ENCODE measurements at regions not wholly inside any gene's neighbourhood (a gene's known extent, or its start where the extent isn't known, plus 50 kb on each side); places are given as distances from the start of the nearest gene placed in this dataset.

GRCh38 chr7:25853314-25853713, 298.7 kb upstream of the NFE2L3 start:
- Histone ChIP-seq H3K9me3 (ENCODE audit: control insufficient read depth in 2 of 3, insufficient read depth in 1 of 3, low read length in 3 of 3) (no peaks in the 10 kb centered on the region), H3K27ac (ENCODE audit: low read depth in 2 of 2, low read length in 2 of 2) (no peak overlapping the region), H3K27me3 (ENCODE audit: control insufficient read depth, insufficient read depth, low read length) (peaks cover 5% of the 10 kb centered on the region), H3K4me3 (ENCODE audit: low read length in 3 of 3) (no peak overlapping the region), H3K36me3 (ENCODE audit: control insufficient read depth in 2 of 3, insufficient read depth in 3 of 3, low read length in 3 of 3) (no peaks in the 10 kb centered on the region), H3K9ac (ENCODE audit: low read length in 3 of 3) (no peak overlapping the region), H3K4me1 (ENCODE audit: control insufficient read depth in 2 of 3, insufficient read depth in 2 of 3, low read depth in 1 of 3, low read length in 3 of 3) (peaks cover 2 to 12% (median 8%) of the 10 kb centered on the region in 3 donors)
- intact Hi-C loops (cut with DNase I), result loop anchor here (10.0 kb wide), 3 partner anchors 459 to 1321 kb away; partner anchors contain the start of gene HOXA10
- FAIRE-seq (no peak), DNase-seq (peak in 2 of 5 donors; percentile 29 to 39)
- TF ChIP-seq, protein P1, sequence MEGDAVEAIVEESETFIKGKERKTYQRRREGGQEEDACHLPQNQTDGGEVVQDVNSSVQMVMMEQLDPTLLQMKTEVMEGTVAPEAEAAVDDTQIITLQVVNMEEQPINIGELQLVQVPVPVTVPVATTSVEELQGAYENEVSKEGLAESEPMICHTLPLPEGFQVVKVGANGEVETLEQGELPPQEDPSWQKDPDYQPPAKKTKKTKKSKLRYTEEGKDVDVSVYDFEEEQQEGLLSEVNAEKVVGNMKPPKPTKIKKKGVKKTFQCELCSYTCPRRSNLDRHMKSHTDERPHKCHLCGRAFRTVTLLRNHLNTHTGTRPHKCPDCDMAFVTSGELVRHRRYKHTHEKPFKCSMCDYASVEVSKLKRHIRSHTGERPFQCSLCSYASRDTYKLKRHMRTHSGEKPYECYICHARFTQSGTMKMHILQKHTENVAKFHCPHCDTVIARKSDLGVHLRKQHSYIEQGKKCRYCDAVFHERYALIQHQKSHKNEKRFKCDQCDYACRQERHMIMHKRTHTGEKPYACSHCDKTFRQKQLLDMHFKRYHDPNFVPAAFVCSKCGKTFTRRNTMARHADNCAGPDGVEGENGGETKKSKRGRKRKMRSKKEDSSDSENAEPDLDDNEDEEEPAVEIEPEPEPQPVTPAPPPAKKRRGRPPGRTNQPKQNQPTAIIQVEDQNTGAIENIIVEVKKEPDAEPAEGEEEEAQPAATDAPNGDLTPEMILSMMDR (IDR thresholded peaks at IDR 0.05; ENCODE audit: borderline replicate concordance, extremely low read depth, insufficient read depth), result no peak

DNA sequence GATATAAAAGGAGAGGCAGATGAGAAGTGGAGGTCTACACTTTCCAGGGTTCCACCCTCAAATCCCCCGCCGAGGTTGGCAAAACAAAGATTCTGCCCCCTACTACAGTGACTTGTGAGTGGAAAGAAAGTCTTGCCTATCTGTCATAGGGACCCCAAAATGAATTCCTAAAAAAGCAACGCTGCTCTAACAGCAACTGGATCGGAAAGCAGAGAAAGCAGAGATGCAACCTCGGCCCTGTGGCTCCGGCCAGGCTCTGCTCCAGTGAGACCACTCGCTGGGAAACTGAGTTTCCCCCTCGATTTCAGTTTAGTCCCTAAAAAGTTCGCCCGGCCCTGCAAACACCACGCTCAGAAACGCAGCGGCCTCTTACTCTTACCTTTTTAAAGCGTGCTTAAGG, 297.9 kb upstream of the NFE2L3 start:
- Histone ChIP-seq H3K4me3 (ENCODE audit: low read length in 3 of 3) (no peak overlapping the region), H3K36me3 (ENCODE audit: control insufficient read depth in 2 of 3, insufficient read depth in 3 of 3, low read length in 3 of 3) (no peaks in the 10 kb centered on the region), H3K27me3 (ENCODE audit: control insufficient read depth, insufficient read depth, low read length) (peaks cover 6% of the 10 kb centered on the region), H3K4me1 (ENCODE audit: control insufficient read depth in 2 of 3, insufficient read depth in 2 of 3, low read depth in 1 of 3, low read length in 3 of 3) (peaks cover 2 to 12% (median 8%) of the 10 kb centered on the region in 3 donors), H3K9ac (ENCODE audit: low read length in 3 of 3) (no peak overlapping the region), H3K27ac (ENCODE audit: low read depth in 2 of 2, low read length in 2 of 2) (peak overlapping the region in 1 of 2 donors; percentile 5), H3K9me3 (ENCODE audit: control insufficient read depth in 2 of 3, insufficient read depth in 1 of 3, low read length in 3 of 3) (no peaks in the 10 kb centered on the region)
- DNase-seq (peak in 3 of 5 donors; percentile 40 to 65 (median 43)), FAIRE-seq (no peak)
- TF ChIP-seq, protein P1 (IDR thresholded peaks at IDR 0.05; ENCODE audit: borderline replicate concordance, extremely low read depth, insufficient read depth), result no peak
- intact Hi-C loops (cut with DNase I), result loop anchor here (10.0 kb wide), 3 partner anchors 459 to 1321 kb away; partner anchors contain the start of gene HOXA10

GRCh38 chr7:25854608-25855497, 297.1 kb upstream of the NFE2L3 start:
- intact Hi-C loops (cut with DNase I), result loop anchor here (10.0 kb wide), 3 partner anchors 460 to 1320 kb away; partner anchors contain the start of gene HOXA10
- TF ChIP-seq, protein P1 (IDR thresholded peaks at IDR 0.05; ENCODE audit: borderline replicate concordance, extremely low read depth, insufficient read depth), result peak; percentile 61
- Histone ChIP-seq H3K4me3 (ENCODE audit: low read length in 3 of 3) (peak overlapping the region in 2 of 3 donors; percentile 33 to 54), H3K27ac (ENCODE audit: low read depth in 2 of 2, low read length in 2 of 2) (peak overlapping the region in 1 of 2 donors; percentile 70), H3K9me3 (ENCODE audit: control insufficient read depth in 2 of 3, insufficient read depth in 1 of 3, low read length in 3 of 3) (no peaks in the 10 kb centered on the region), H3K36me3 (ENCODE audit: control insufficient read depth in 2 of 3, insufficient read depth in 3 of 3, low read length in 3 of 3) (no peaks in the 10 kb centered on the region), H3K27me3 (ENCODE audit: control insufficient read depth, insufficient read depth, low read length) (peaks cover 11% of the 10 kb centered on the region), H3K9ac (ENCODE audit: low read length in 3 of 3) (peak overlapping the region in 1 of 3 donors; percentile 70), H3K4me1 (ENCODE audit: control insufficient read depth in 2 of 3, insufficient read depth in 2 of 3, low read depth in 1 of 3, low read length in 3 of 3) (peaks cover 2 to 10% (median 8%) of the 10 kb centered on the region in 3 donors)
- DNase-seq (peak; percentile 82 to 100 (median 94)), FAIRE-seq (peak; percentile 89)

All from kidney (tissue), 13 donors.